Spleen (tissue), 7 donors: ENCODE measurements at regions not wholly inside any gene's neighbourhood (a gene's known extent, or its start where the extent isn't known, plus 50 kb on each side); places are given as distances from the start of the nearest gene placed in this dataset.

Experiments used
- CTCF ChIP-seq, 11 experiments: fragments of 200-600 bp in 7 of 11; fragments of 450-650 bp in 4 of 11; sonication (generic) in 4 of 11; IDR thresholded peaks in 8 of 11; conservative IDR thresholded peaks in 3 of 11; 1 replicate in 7 of 11; 2 replicates in 4 of 11; pipeline versions ENCODE4 v1.4.0 to v1.8.0; 2016 to 2021; ENCODE audit warnings: antibody characterized with exemption in 11 of 11, inconsistent platforms in 4 of 11, mild to moderate bottlenecking in 1 of 11
- POLR2AphosphoS5 ChIP-seq, 3 donors: sonication (generic); formaldehyde crosslinking; IDR thresholded peaks; one replicate each; pipeline ENCODE4 v1.5.1; 2017; ENCODE audit warnings: antibody characterized with exemption in 3 of 3
- donor health status: DM: no; HTN: no; CAD: no; lungs with moderate emphysema.
- donor health status: DM: no; HTN: no; CAD: no.
- donor health status: DM: no; HTN: no; CAD: no.

- no peak for TF ChIP-seq CTCF (IDR thresholded peaks at IDR 0.05 in 8 of 11, conservative IDR thresholded peaks at IDR 0.05 in 3 of 11)
- TF ChIP-seq POLR2AphosphoS5 (IDR thresholded peaks at IDR 0.05) = no peak
Observed at GRCh38 chr2:129181963-129182362, 797.5 kb upstream of the RAB6C start.
